GM12865 (cell line): ENCODE measurements at regions not wholly inside any gene's neighbourhood (a gene's known extent, or its start where the extent isn't known, plus 50 kb on each side); places are given as distances from the start of the nearest gene placed in this dataset.

Experiments used
- DNase-seq: peaks from one replicate; pipeline ENCODE4 v3.0.0; 2010; ENCODE audit warnings: low read depth
- H3K4me3 ChIP-seq: 2 replicates; pipeline ENCODE4 v1.5.1; 2011; ENCODE audit warnings: mild to moderate bottlenecking, low read depth, low read length, control low read depth
- CTCF ChIP-seq: IDR thresholded peaks from 2 replicates; pipeline ENCODE4 v1.5.1; 2011; ENCODE audit warnings: low read length, control low read depth, low read depth, inconsistent platforms; ENCODE audit not compliant: insufficient read depth; ENCODE audit errors: missing control alignments

- DNase-seq, result no peak
Measured at GRCh38 chr14:104283197-104284106, 145.1 kb downstream of the KIF26A start.

GRCh38 chr14:104284107-104284592 is 145.8 kb downstream of the KIF26A start:
- H3K4me3 ChIP-seq, result no peak overlapping the region
- no peak for DNase-seq
- no peak for TF ChIP-seq CTCF

More at GRCh38 chr14:104283197-104284106, 145.1 kb downstream of the KIF26A start:
- no peak for TF ChIP-seq CTCF
- H3K4me3 ChIP-seq, result no peak overlapping the region

GRCh38 chr14:104284636-104285507 is 146.5 kb downstream of the KIF26A start:
- DNase-seq, result no peak
- H3K4me3 ChIP-seq, result no peak overlapping the region
- TF ChIP-seq CTCF, result no peak

- no peak for TF ChIP-seq CTCF
- no peak for DNase-seq
- no peak overlapping the region for H3K4me3 ChIP-seq
Measured at GRCh38 chr14:104285508-104285840, 147.1 kb downstream of the KIF26A start.

GRCh38 chr14:104286086-104286485 is 147.7 kb downstream of the KIF26A start:
- no peak for TF ChIP-seq CTCF
- no peak overlapping the region for H3K4me3 ChIP-seq
- DNase-seq, result no peak

GRCh38 chr14:104286496-104286895 is 148.1 kb downstream of the KIF26A start:
- no peak overlapping the region for H3K4me3 ChIP-seq
- no peak for DNase-seq

More at GRCh38 chr14:104286496-104286895, 148.1 kb downstream of the KIF26A start:
- no peak for TF ChIP-seq CTCF
